Stomach smooth muscle (tissue), 2 donors: ENCODE measurements at regions not wholly inside any gene's neighbourhood (a gene's known extent, or its start where the extent isn't known, plus 50 kb on each side); places are given as distances from the start of the nearest gene placed in this dataset.
"Not testable (repeated sequence)": the region's sequence is repeated elsewhere in the genome, so short reads cannot be mapped to it uniquely, and the experiment has no call there.

ENCODE experiments used
- H3K27ac ChIP-seq: one replicate; pipeline ENCODE4 v1.7.0; 2013; ENCODE audit warnings: mild to moderate bottlenecking, low read length, inconsistent platforms
- H3K27me3 ChIP-seq, 2 donors: one replicate each; pipeline ENCODE4 v1.7.0; 2013; ENCODE audit warnings: low read length in 2 of 2; ENCODE audit not compliant: insufficient read depth in 2 of 2, control insufficient read depth in 1 of 2
- H3K36me3 ChIP-seq, 2 donors: one replicate each; pipeline ENCODE4 v1.7.0; 2013; ENCODE audit warnings: low read length in 2 of 2; ENCODE audit not compliant: control insufficient read depth in 2 of 2, insufficient read depth in 2 of 2
- H3K4me1 ChIP-seq: one replicate; pipeline ENCODE4 v1.7.0; 2013; ENCODE audit warnings: low read length; ENCODE audit not compliant: control insufficient read depth, insufficient read depth
- H3K4me3 ChIP-seq, 2 donors: one replicate each; pipeline ENCODE4 v1.7.0; 2013; ENCODE audit warnings: low read length in 2 of 2
- H3K9ac ChIP-seq, 2 donors: one replicate each; pipeline ENCODE4 v1.7.0; 2013; ENCODE audit warnings: low read length in 2 of 2, mild to moderate bottlenecking in 1 of 2
- H3K9me3 ChIP-seq, 2 donors: one replicate each; pipeline ENCODE4 v1.7.0; 2013; ENCODE audit warnings: low read length in 2 of 2; ENCODE audit not compliant: control insufficient read depth in 2 of 2
- donor health status: healthy.
- donor health status: Pancreatic carcinoma.

GRCh38 chr9:108258640-108259039 is 597.1 kb downstream of the ACTL7B start:
- H3K27ac ChIP-seq: no peak overlapping the region

GRCh38 chr9:108257382-108257781 is 598.4 kb downstream of the ACTL7B start:
- Histone ChIP-seq H3K27me3 (no peaks in the 10 kb centered on the region), H3K9ac (no peak overlapping the region), H3K27ac (no peak overlapping the region), H3K4me1 (no peaks in the 10 kb centered on the region), H3K4me3 (no peak overlapping the region), H3K36me3 (no peaks in the 10 kb centered on the region), H3K9me3 (no peaks in the 10 kb centered on the region)

More at GRCh38 chr9:108258640-108259039, 597.1 kb downstream of the ACTL7B start:
- Histone ChIP-seq H3K4me3 (no peak overlapping the region), H3K36me3 (no peaks in the 10 kb centered on the region), H3K9ac (no peak overlapping the region), H3K4me1 (no peaks in the 10 kb centered on the region), H3K27me3 (no peaks in the 10 kb centered on the region), H3K9me3 (no peaks in the 10 kb centered on the region)

GRCh38 chr9:108254236-108254635 is 601.5 kb downstream of the ACTL7B start:
- H3K9ac ChIP-seq: no peak overlapping the region
- no peaks in the 10 kb centered on the region for H3K36me3 ChIP-seq
- no peaks in the 10 kb centered on the region for H3K4me1 ChIP-seq
- no peaks in the 10 kb centered on the region for H3K9me3 ChIP-seq
- H3K27ac ChIP-seq: no peak overlapping the region
- no peaks in the 10 kb centered on the region for H3K27me3 ChIP-seq
- no peak overlapping the region for H3K4me3 ChIP-seq

GRCh38 chr9:108247391-108247790 is 608.4 kb downstream of the ACTL7B start:
- not testable (repeated sequence) for H3K4me3 ChIP-seq, H3K27me3 ChIP-seq, H3K27ac ChIP-seq, H3K4me1 ChIP-seq, H3K9ac ChIP-seq, H3K9me3 ChIP-seq, H3K36me3 ChIP-seq

GRCh38 chr9:108245901-108246300 is 609.9 kb downstream of the ACTL7B start:
- H3K27me3 ChIP-seq: no peaks in the 10 kb centered on the region
- no peaks in the 10 kb centered on the region for H3K9me3 ChIP-seq
- H3K9ac ChIP-seq: no peak overlapping the region
- H3K27ac ChIP-seq: no peak overlapping the region
- H3K4me3 ChIP-seq: no peak overlapping the region
- H3K4me1 ChIP-seq: no peaks in the 10 kb centered on the region
- no peaks in the 10 kb centered on the region for H3K36me3 ChIP-seq

- Histone ChIP-seq H3K9ac (no peak overlapping the region), H3K27me3 (no peaks in the 10 kb centered on the region), H3K27ac (no peak overlapping the region), H3K4me1 (no peaks in the 10 kb centered on the region), H3K4me3 (no peak overlapping the region), H3K36me3 (no peaks in the 10 kb centered on the region), H3K9me3 (no peaks in the 10 kb centered on the region)
Measured at GRCh38 chr9:108245331-108245730, 610.5 kb downstream of the ACTL7B start.

GRCh38 chr9:108244686-108245085 is 611.1 kb downstream of the ACTL7B start:
- Histone ChIP-seq H3K9me3 (no peaks in the 10 kb centered on the region), H3K4me1 (no peaks in the 10 kb centered on the region), H3K27me3 (no peaks in the 10 kb centered on the region), H3K36me3 (no peaks in the 10 kb centered on the region), H3K4me3 (no peak overlapping the region), H3K9ac (no peak overlapping the region), H3K27ac (no peak overlapping the region)

GRCh38 chr9:108241384-108242073 is 614.3 kb downstream of the ACTL7B start:
- Histone ChIP-seq H3K36me3 (no peaks in the 10 kb centered on the region), H3K9me3 (no peaks in the 10 kb centered on the region), H3K9ac (no peak overlapping the region), H3K4me3 (no peak overlapping the region), H3K27me3 (no peaks in the 10 kb centered on the region), H3K27ac (no peak overlapping the region), H3K4me1 (no peaks in the 10 kb centered on the region)

- Histone ChIP-seq H3K4me3 (no peak overlapping the region), H3K36me3 (no peaks in the 10 kb centered on the region), H3K27ac (no peak overlapping the region), H3K27me3 (no peaks in the 10 kb centered on the region), H3K4me1 (no peaks in the 10 kb centered on the region), H3K9ac (no peak overlapping the region), H3K9me3 (no peaks in the 10 kb centered on the region)
Measured at GRCh38 chr9:108239696-108240321, 616.0 kb downstream of the ACTL7B start.

GRCh38 chr9:108235609-108236008 is 620.2 kb downstream of the ACTL7B start:
- H3K4me3 ChIP-seq: no peak overlapping the region
- no peaks in the 10 kb centered on the region for H3K36me3 ChIP-seq
- no peaks in the 10 kb centered on the region for H3K9me3 ChIP-seq
- H3K9ac ChIP-seq: no peak overlapping the region
- H3K27me3 ChIP-seq: no peaks in the 10 kb centered on the region
- no peaks in the 10 kb centered on the region for H3K4me1 ChIP-seq
- no peak overlapping the region for H3K27ac ChIP-seq

GRCh38 chr9:108234811-108235210 is 621.0 kb downstream of the ACTL7B start:
- Histone ChIP-seq H3K4me1 (no peaks in the 10 kb centered on the region), H3K27ac (no peak overlapping the region), H3K36me3 (no peaks in the 10 kb centered on the region), H3K27me3 (no peaks in the 10 kb centered on the region), H3K9me3 (no peaks in the 10 kb centered on the region), H3K9ac (no peak overlapping the region), H3K4me3 (no peak overlapping the region)
